GM18517 (cell line): ENCODE measurements at regions not wholly inside any gene's neighbourhood (a gene's known extent, or its start where the extent isn't known, plus 50 kb on each side); places are given as distances from the start of the nearest gene placed in this dataset.
A peak's percentile ranks its signal among the peaks of the same experiment; 100 is the strongest.

Source experiments
- ATAC-seq: cut with Tn5 transposase; IDR thresholded peaks from one replicate; pipeline ENCODE4 v1.9.1; 2021; ENCODE audit warnings: mild to moderate bottlenecking, moderate library complexity; ENCODE audit not compliant: unreplicated experiment

GRCh38 chr14:38103542-38104225, 104.0 kb upstream of the SSTR1 start:
- ATAC-seq: no peak

- no peak for ATAC-seq
Observed at GRCh38 chr14:38105106-38105702, 102.5 kb upstream of the SSTR1 start.

GRCh38 chr14:38107216-38107631, 100.5 kb upstream of the SSTR1 start:
- ATAC-seq: peak; percentile 67

- no peak for ATAC-seq
Observed at GRCh38 chr14:38108681-38109080, 99.0 kb upstream of the SSTR1 start.

GRCh38 chr14:38110258-38110657, 97.4 kb upstream of the SSTR1 start:
- ATAC-seq: no peak

- ATAC-seq: no peak
Observed at GRCh38 chr14:38111046-38111445, 96.7 kb upstream of the SSTR1 start.

GRCh38 chr14:38113546-38113945, 94.2 kb upstream of the SSTR1 start:
- ATAC-seq: no peak

- ATAC-seq: no peak
Observed at GRCh38 chr14:38116895-38117294, 90.8 kb upstream of the SSTR1 start.

- ATAC-seq: no peak
Observed at GRCh38 chr14:38120109-38120508, 87.6 kb upstream of the SSTR1 start.

GRCh38 chr14:38121320-38122020, 86.2 kb upstream of the SSTR1 start:
- ATAC-seq: no peak

GRCh38 chr14:38122241-38122640, 85.5 kb upstream of the SSTR1 start:
- no peak for ATAC-seq

- ATAC-seq: no peak
Observed at GRCh38 chr14:38124506-38124905, 83.2 kb upstream of the SSTR1 start.

GRCh38 chr14:38125481-38126037, 82.1 kb upstream of the SSTR1 start:
- no peak for ATAC-seq

GRCh38 chr14:38127356-38127755, 80.3 kb upstream of the SSTR1 start:
- ATAC-seq: no peak

- no peak for ATAC-seq
Observed at GRCh38 chr14:38127784-38128183, 79.9 kb upstream of the SSTR1 start.

- no peak for ATAC-seq
Observed at GRCh38 chr14:38128640-38129039, 79.1 kb upstream of the SSTR1 start.

- ATAC-seq: no peak
Observed at GRCh38 chr14:38129192-38129591, 78.5 kb upstream of the SSTR1 start.

- ATAC-seq: no peak
Observed at GRCh38 chr14:38129705-38130104, 78.0 kb upstream of the SSTR1 start.

- ATAC-seq: no peak
Observed at GRCh38 chr14:38134416-38135030, 73.2 kb upstream of the SSTR1 start.

- ATAC-seq: no peak
Observed at GRCh38 chr14:38135106-38135867, 72.4 kb upstream of the SSTR1 start.

GRCh38 chr14:38137005-38137404, 70.7 kb upstream of the SSTR1 start:
- no peak for ATAC-seq
